NCI-H524 treated with DMSO at 0.1 percent for 48 hours (cell line): ENCODE measurements at regions not wholly inside any gene's neighbourhood (a gene's known extent, or its start where the extent isn't known, plus 50 kb on each side); places are given as distances from the start of the nearest gene placed in this dataset.

Source experiments
- DNase-seq: peaks from one replicate; lab custom pipeline; 2025; lab: John Stamatoyannopoulos, UW

- DNase-seq: no peak
Observed at GRCh38 chr1:217205578-217205977, 425.3 kb downstream of the GPATCH2 start.

GRCh38 chr1:217196616-217197015, 434.3 kb downstream of the GPATCH2 start:
- no peak for DNase-seq

- DNase-seq: no peak
Observed at GRCh38 chr1:217193151-217193550, 437.7 kb downstream of the GPATCH2 start.

- no peak for DNase-seq
Observed at GRCh38 chr1:217191441-217191840, 439.4 kb downstream of the GPATCH2 start.

GRCh38 chr1:217190359-217190758, 440.5 kb downstream of the GPATCH2 start:
- no peak for DNase-seq

GRCh38 chr1:217189362-217189761, 441.5 kb downstream of the GPATCH2 start:
- no peak for DNase-seq

- no peak for DNase-seq
Observed at GRCh38 chr1:217188280-217189237, 442.3 kb downstream of the GPATCH2 start.

GRCh38 chr1:217186664-217187063, 444.2 kb downstream of the GPATCH2 start:
- no peak for DNase-seq

- no peak for DNase-seq
Observed at GRCh38 chr1:217184854-217185253, 446.0 kb downstream of the GPATCH2 start.

GRCh38 chr1:217182992-217183391, 447.9 kb downstream of the GPATCH2 start:
- no peak for DNase-seq

- no peak for DNase-seq
Observed at GRCh38 chr1:217181756-217182155, 449.1 kb downstream of the GPATCH2 start.

GRCh38 chr1:217181176-217181746, 449.6 kb downstream of the GPATCH2 start:
- no peak for DNase-seq

GRCh38 chr1:217180443-217180842, 450.4 kb downstream of the GPATCH2 start:
- DNase-seq: no peak

- no peak for DNase-seq
Observed at GRCh38 chr1:217164403-217164802, 441.2 kb upstream of the ESRRG start.

- DNase-seq: no peak
Observed at GRCh38 chr1:217153361-217153760, 430.1 kb upstream of the ESRRG start.

- no peak for DNase-seq
Observed at GRCh38 chr1:217150366-217150765, 427.1 kb upstream of the ESRRG start.

- DNase-seq: no peak
Observed at GRCh38 chr1:217149791-217150190, 426.6 kb upstream of the ESRRG start.

GRCh38 chr1:217141711-217142110, 418.5 kb upstream of the ESRRG start:
- DNase-seq: no peak

- DNase-seq: no peak
Observed at GRCh38 chr1:217140041-217140901, 417.0 kb upstream of the ESRRG start.

- DNase-seq: no peak
Observed at GRCh38 chr1:217139513-217139912, 416.3 kb upstream of the ESRRG start.

GRCh38 chr1:217138799-217139466, 415.7 kb upstream of the ESRRG start:
- DNase-seq: no peak
